ENCODE measurements at regions not wholly inside any gene's neighbourhood (a gene's known extent, or its start where the extent isn't known, plus 50 kb on each side); places are given as distances from the start of the nearest gene placed in this dataset.
A peak's percentile ranks its signal among the peaks of the same experiment; 100 is the strongest.

GRCh38 chr7:46942574-46942973, 639.3 kb downstream of the TNS3 start:
- no peak for TF ChIP-seq CTCF (IDR thresholded peaks at IDR 0.05; ENCODE audit: control insufficient read depth, extremely low read depth, insufficient read depth)
- DNase-seq (ENCODE audit: low read depth), result no peak
- no peak overlapping the region for H3K4me3 ChIP-seq (ENCODE audit: low read depth, low read length)

- no peak overlapping the region for H3K4me3 ChIP-seq (ENCODE audit: low read depth, low read length)
- no peak for TF ChIP-seq CTCF (IDR thresholded peaks at IDR 0.05; ENCODE audit: control insufficient read depth, extremely low read depth, insufficient read depth)
- DNase-seq (ENCODE audit: low read depth), result no peak
Observed at GRCh38 chr7:46940178-46940577, 641.7 kb downstream of the TNS3 start.

- TF ChIP-seq CTCF (IDR thresholded peaks at IDR 0.05; ENCODE audit: control insufficient read depth, extremely low read depth, insufficient read depth), result no peak
- no peak for DNase-seq (ENCODE audit: low read depth)
- no peak overlapping the region for H3K4me3 ChIP-seq (ENCODE audit: low read depth, low read length)
Observed at GRCh38 chr7:46939558-46939957, 642.4 kb downstream of the TNS3 start.

- no peak overlapping the region for H3K4me3 ChIP-seq (ENCODE audit: low read depth, low read length)
- no peak for DNase-seq (ENCODE audit: low read depth)
- no peak for TF ChIP-seq CTCF (IDR thresholded peaks at IDR 0.05; ENCODE audit: control insufficient read depth, extremely low read depth, insufficient read depth)
Observed at GRCh38 chr7:46939089-46939488, 642.8 kb downstream of the TNS3 start.

- no peak for TF ChIP-seq CTCF (IDR thresholded peaks at IDR 0.05; ENCODE audit: control insufficient read depth, extremely low read depth, insufficient read depth)
Observed at GRCh38 chr7:46937826-46938225, 644.1 kb downstream of the TNS3 start.

GRCh38 chr7:46934198-46934825, 647.6 kb downstream of the TNS3 start:
- TF ChIP-seq CTCF (IDR thresholded peaks at IDR 0.05; ENCODE audit: control insufficient read depth, extremely low read depth, insufficient read depth), result no peak
- no peak for DNase-seq (ENCODE audit: low read depth)
- H3K4me3 ChIP-seq (ENCODE audit: low read depth, low read length), result no peak overlapping the region

More at GRCh38 chr7:46937826-46938225, 644.1 kb downstream of the TNS3 start:
- DNase-seq (ENCODE audit: low read depth), result no peak
- H3K4me3 ChIP-seq (ENCODE audit: low read depth, low read length), result no peak overlapping the region

GRCh38 chr7:46933596-46933995, 648.3 kb downstream of the TNS3 start:
- DNase-seq (ENCODE audit: low read depth), result peak; percentile 57
- TF ChIP-seq CTCF (IDR thresholded peaks at IDR 0.05; ENCODE audit: control insufficient read depth, extremely low read depth, insufficient read depth), result no peak
- no peak overlapping the region for H3K4me3 ChIP-seq (ENCODE audit: low read depth, low read length)
